GM10266 (cell line): ENCODE measurements at regions not wholly inside any gene's neighbourhood (a gene's known extent, or its start where the extent isn't known, plus 50 kb on each side); places are given as distances from the start of the nearest gene placed in this dataset.
"Not testable (repeated sequence)": the region's sequence is repeated elsewhere in the genome, so short reads cannot be mapped to it uniquely, and the experiment has no call there.

Experiments used
- DNase-seq: peaks from one replicate; pipeline ENCODE4 v3.0.0; 2012; ENCODE audit errors: extremely low spot score
- TF ChIP-seq, protein P1 (sequence below): IDR thresholded peaks from 2 replicates; pipeline ENCODE4 v1.5.1; 2012; ENCODE audit warnings: mild to moderate bottlenecking, low read depth; ENCODE audit not compliant: control insufficient read depth, insufficient read depth; ENCODE audit errors: missing control alignments

GRCh38 chr6:82622461-82622860, 258.8 kb downstream of the TPBG start:
- no peak for DNase-seq
- TF ChIP-seq, protein P1, sequence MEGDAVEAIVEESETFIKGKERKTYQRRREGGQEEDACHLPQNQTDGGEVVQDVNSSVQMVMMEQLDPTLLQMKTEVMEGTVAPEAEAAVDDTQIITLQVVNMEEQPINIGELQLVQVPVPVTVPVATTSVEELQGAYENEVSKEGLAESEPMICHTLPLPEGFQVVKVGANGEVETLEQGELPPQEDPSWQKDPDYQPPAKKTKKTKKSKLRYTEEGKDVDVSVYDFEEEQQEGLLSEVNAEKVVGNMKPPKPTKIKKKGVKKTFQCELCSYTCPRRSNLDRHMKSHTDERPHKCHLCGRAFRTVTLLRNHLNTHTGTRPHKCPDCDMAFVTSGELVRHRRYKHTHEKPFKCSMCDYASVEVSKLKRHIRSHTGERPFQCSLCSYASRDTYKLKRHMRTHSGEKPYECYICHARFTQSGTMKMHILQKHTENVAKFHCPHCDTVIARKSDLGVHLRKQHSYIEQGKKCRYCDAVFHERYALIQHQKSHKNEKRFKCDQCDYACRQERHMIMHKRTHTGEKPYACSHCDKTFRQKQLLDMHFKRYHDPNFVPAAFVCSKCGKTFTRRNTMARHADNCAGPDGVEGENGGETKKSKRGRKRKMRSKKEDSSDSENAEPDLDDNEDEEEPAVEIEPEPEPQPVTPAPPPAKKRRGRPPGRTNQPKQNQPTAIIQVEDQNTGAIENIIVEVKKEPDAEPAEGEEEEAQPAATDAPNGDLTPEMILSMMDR: no peak

DNA sequence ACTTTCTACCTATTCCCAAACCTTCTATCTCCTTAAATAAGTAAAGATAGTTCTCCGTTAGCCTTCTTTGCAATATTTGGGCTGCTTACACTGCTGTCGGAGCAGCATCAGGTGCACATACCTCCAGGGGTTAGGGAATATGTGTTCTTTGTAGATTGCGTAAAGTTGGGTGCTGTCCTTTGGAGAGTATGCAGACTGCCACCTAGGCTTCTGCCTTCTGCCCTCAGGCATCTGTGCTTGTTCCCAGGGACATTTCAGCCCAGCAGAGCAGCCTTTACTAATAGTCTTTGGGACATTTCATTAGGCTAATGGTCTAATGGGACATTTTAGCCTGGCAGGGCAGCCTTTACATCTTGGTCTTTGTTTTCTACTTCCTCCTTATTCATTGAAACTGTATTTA, 260.6 kb downstream of the TPBG start:
- TF ChIP-seq, protein P1: no peak
- DNase-seq: no peak

DNA sequence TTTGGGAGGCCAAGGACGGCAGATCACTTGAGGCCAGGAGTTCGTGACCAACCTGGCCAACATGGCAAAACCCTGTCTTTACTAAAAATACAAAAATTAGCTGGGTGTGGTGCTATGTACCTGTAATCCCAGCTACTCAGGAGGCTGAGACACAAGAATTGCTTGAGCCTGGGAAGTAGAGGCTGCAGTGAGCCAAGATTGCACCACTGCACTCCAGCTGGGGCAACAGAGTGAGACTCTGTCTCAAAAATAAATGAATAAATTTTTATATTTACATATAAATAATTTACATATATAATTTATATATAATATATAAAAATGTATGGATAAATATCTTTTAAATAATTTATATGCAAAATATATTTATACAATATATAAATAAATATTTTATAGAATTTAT, 263.3 kb downstream of the TPBG start:
- not testable (repeated sequence) for DNase-seq

DNA sequence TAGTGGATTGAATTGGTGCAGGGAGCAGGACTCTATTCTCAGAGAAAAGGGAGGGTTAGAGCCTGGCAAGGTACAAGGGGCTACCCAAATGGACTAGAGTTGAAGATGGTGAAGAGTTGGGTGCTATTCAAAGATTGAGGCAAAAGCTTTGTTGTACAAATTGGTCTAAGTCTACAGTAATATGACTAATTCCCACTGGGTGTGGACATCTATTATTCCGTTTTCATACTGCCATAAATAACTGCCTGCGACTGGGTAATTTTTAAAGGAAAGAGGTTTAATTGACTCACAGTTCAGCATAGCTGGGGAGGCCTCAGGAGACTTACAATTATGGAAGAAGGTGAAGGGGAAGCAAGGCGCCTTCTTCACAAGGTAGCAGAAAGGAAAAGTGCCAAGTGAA, 266.3 kb downstream of the TPBG start:
- DNase-seq: no peak
- TF ChIP-seq, protein P1: no peak

- DNase-seq: no peak
- TF ChIP-seq, protein P1: no peak
These were observed 278.1 kb downstream of the TPBG start for GRCh38 chr6:82641677-82642076.

DNA sequence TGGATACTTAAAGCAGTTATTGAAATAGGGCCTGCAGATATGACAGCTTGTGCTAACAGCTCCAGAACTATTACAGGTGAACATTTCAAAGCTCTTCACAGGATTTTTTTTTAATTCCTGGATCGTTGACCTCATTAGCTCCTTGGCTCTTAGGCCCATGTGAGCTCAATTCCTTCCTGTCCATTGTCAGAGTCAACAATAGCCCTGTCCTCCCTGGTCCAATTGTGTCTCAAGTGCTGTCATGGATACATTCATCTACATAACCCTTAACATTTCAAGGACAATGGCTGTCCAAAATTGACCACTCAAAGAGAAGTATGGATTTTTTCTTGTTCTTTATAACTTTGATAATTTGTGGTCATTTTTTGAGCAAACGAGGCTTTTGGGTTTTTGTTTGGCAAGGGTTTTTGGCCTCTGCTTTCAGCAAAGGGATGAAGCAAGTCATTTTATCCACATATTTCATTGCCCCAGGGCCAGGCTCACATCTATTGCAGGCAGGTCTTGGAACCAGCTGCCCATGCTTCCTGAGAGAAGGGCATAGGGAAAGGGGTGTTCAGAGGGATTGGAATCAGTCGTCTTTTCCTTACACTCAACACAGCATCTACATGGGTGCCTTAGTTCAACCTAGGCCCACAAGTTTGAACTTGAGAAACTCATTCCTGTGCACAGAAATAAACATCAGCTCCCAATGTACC, 282.1 kb downstream of the TPBG start:
- DNase-seq: no peak
- TF ChIP-seq, protein P1: no peak

- no peak for DNase-seq
- TF ChIP-seq, protein P1: no peak
These were observed 282.6 kb downstream of the TPBG start for GRCh38 chr6:82646231-82646615.

- TF ChIP-seq, protein P1: no peak
- DNase-seq: no peak
These were observed 288.3 kb downstream of the TPBG start for GRCh38 chr6:82651845-82652335.
